ENCODE measurements at regions not wholly inside any gene's neighbourhood (a gene's known extent, or its start where the extent isn't known, plus 50 kb on each side); places are given as distances from the start of the nearest gene placed in this dataset.

DNA sequence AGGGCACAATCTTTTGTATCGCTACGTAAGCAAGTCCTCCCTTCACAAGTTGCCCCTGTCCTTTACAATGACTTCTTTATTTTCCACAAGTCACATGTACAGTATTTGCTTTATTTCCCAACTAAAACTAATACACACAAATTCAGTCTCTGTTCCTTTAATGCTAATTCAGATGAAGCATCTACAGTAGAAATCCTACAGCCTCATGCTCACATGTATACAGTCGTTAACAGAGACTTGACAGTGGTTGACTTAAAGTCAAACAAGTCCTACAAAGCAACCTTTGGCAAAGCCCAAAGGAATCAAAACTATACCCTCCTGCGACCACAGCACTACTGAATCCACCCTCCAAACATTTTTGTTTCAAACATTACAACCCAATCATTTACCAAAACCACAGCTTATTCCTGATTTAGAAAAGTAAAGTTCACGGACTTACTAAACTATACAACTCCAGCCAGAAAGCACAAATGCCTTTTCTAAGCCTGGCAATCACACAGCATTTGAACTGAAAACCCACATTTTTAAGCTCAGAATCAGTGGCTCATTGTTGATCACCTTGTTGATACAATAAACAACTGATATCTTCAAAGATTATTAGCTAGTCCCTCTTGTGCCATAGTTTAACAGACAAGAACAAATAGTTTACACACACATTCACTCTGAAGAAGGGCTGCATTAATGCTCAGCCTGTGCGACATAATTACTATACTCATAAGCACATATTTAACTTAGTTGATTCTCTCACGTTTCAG, 70.9 kb upstream of the NHSL1 start (continued):
- TF ChIP-seq, protein P1, sequence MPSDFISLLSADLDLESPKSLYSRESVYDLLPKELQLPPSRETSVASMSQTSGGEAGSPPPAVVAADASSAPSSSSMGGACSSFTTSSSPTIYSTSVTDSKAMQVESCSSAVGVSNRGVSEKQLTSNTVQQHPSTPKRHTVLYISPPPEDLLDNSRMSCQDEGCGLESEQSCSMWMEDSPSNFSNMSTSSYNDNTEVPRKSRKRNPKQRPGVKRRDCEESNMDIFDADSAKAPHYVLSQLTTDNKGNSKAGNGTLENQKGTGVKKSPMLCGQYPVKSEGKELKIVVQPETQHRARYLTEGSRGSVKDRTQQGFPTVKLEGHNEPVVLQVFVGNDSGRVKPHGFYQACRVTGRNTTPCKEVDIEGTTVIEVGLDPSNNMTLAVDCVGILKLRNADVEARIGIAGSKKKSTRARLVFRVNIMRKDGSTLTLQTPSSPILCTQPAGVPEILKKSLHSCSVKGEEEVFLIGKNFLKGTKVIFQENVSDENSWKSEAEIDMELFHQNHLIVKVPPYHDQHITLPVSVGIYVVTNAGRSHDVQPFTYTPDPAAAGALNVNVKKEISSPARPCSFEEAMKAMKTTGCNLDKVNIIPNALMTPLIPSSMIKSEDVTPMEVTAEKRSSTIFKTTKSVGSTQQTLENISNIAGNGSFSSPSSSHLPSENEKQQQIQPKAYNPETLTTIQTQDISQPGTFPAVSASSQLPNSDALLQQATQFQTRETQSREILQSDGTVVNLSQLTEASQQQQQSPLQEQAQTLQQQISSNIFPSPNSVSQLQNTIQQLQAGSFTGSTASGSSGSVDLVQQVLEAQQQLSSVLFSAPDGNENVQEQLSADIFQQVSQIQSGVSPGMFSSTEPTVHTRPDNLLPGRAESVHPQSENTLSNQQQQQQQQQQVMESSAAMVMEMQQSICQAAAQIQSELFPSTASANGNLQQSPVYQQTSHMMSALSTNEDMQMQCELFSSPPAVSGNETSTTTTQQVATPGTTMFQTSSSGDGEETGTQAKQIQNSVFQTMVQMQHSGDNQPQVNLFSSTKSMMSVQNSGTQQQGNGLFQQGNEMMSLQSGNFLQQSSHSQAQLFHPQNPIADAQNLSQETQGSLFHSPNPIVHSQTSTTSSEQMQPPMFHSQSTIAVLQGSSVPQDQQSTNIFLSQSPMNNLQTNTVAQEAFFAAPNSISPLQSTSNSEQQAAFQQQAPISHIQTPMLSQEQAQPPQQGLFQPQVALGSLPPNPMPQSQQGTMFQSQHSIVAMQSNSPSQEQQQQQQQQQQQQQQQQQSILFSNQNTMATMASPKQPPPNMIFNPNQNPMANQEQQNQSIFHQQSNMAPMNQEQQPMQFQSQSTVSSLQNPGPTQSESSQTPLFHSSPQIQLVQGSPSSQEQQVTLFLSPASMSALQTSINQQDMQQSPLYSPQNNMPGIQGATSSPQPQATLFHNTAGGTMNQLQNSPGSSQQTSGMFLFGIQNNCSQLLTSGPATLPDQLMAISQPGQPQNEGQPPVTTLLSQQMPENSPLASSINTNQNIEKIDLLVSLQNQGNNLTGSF (CRISPR knock-in tag; IDR thresholded peaks at IDR 0.05), result no peak
- TF ChIP-seq NFIB (CRISPR knock-in tag; IDR thresholded peaks at IDR 0.05; ENCODE audit: borderline replicate concordance), result no peak
- TF ChIP-seq FOXJ3 (CRISPR knock-in tag; IDR thresholded peaks at IDR 0.05; ENCODE audit: borderline replicate concordance), result 0 out of 2 replicates have a peak, but pooled peaks have one; percentile 48
- TF ChIP-seq ISL2 (CRISPR knock-in tag; IDR thresholded peaks at IDR 0.05), result 0 out of 2 replicates have a peak, but pooled peaks have one; percentile 20
- 0 out of 2 replicates have a peak, but pooled peaks have one; percentile 37 for TF ChIP-seq ZNF343 (CRISPR knock-in tag; IDR thresholded peaks at IDR 0.05)
- TF ChIP-seq YEATS4 (CRISPR knock-in tag; IDR thresholded peaks at IDR 0.05; ENCODE audit: borderline replicate concordance), result 0 out of 2 replicates have a peak, but pooled peaks have one; percentile 12
- no peak for TF ChIP-seq ELF4 (CRISPR knock-in tag; IDR thresholded peaks at IDR 0.05; ENCODE audit: borderline replicate concordance)
- 0 out of 2 replicates have a peak, but pooled peaks have one; percentile 1 for TF ChIP-seq ETV5 (CRISPR knock-in tag; IDR thresholded peaks at IDR 0.05; ENCODE audit: borderline replicate concordance)
- TF ChIP-seq IKZF1 (IDR thresholded peaks at IDR 0.05), result no peak
- TF ChIP-seq TAF1 (CRISPR knock-in tag; IDR thresholded peaks at IDR 0.05), result peak; percentile 66
- peak; percentile 46; the same call in 1 of the 2 replicates for TF ChIP-seq GATAD2A (CRISPR knock-in tag; IDR thresholded peaks at IDR 0.05)
- TF ChIP-seq ZNF530 (CRISPR knock-in tag; IDR thresholded peaks at IDR 0.05; ENCODE audit: low read depth), result no peak
- TF ChIP-seq HNRNPK (IDR thresholded peaks at IDR 0.05; ENCODE audit: low read depth, low read length, poor library complexity, severe bottlenecking), result no peak
- TF ChIP-seq NCOA1 (CRISPR knock-in tag; IDR thresholded peaks at IDR 0.05), result no peak
- TF ChIP-seq USF2 (IDR thresholded peaks at IDR 0.05; ENCODE audit: low read depth, low read length), result peak; percentile 64
- peak; percentile 53; the same call in 1 of the 2 replicates for TF ChIP-seq USF2 (CRISPR knock-in tag; IDR thresholded peaks at IDR 0.05; ENCODE audit: borderline replicate concordance)
- TF ChIP-seq KMT2B (CRISPR knock-in tag; IDR thresholded peaks at IDR 0.05), result peak; percentile 27; the same call in 1 of the 2 replicates
- TF ChIP-seq KLF12 (CRISPR knock-in tag; IDR thresholded peaks at IDR 0.05; ENCODE audit: borderline replicate concordance), result 0 out of 2 replicates have a peak, but pooled peaks have one; percentile 14
- no peak for TF ChIP-seq PHF8 (CRISPR knock-in tag; IDR thresholded peaks at IDR 0.05)
- no peak; the same call in 1 of the 2 replicates for TF ChIP-seq ZNF205 (CRISPR knock-in tag; IDR thresholded peaks at IDR 0.05)
- TF ChIP-seq REL (CRISPR knock-in tag; conservative IDR thresholded peaks at IDR 0.05), result no peak
- TF ChIP-seq, protein P2, sequence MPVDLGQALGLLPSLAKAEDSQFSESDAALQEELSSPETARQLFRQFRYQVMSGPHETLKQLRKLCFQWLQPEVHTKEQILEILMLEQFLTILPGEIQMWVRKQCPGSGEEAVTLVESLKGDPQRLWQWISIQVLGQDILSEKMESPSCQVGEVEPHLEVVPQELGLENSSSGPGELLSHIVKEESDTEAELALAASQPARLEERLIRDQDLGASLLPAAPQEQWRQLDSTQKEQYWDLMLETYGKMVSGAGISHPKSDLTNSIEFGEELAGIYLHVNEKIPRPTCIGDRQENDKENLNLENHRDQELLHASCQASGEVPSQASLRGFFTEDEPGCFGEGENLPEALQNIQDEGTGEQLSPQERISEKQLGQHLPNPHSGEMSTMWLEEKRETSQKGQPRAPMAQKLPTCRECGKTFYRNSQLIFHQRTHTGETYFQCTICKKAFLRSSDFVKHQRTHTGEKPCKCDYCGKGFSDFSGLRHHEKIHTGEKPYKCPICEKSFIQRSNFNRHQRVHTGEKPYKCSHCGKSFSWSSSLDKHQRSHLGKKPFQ (CRISPR knock-in tag; IDR thresholded peaks at IDR 0.05; ENCODE audit: insufficient replicate concordance), result peak; percentile 20
